ENCODE measurements at regions not wholly inside any gene's neighbourhood (a gene's known extent, or its start where the extent isn't known, plus 50 kb on each side); places are given as distances from the start of the nearest gene placed in this dataset.
"Not testable (repeated sequence)": the region's sequence is repeated elsewhere in the genome, so short reads cannot be mapped to it uniquely, and the experiment has no call there.

DNA sequence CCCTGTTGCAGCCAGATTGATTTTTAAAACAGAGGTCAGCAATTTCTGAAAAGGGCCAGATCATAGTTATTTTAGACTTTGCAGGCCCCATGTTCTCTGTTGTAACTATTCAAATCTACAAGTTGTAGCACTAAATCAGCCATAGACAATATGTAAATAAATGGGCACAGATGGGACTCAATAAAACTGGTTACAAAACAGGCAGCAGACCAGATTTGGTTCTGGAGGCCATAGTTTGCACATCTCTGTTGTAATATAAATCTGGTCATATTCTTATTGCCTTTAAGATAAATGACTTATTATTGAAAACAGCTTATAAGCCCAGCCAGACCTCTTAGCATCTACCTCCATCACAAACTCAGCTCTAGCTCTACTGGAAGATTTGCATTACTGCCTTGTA, 114.0 kb upstream of the ARG1 start:
- H3K27ac ChIP-seq = no peak overlapping the region
- no peak for DNase-seq (ENCODE audit: low read depth in 1 of 2, low spot score in 2 of 2)
- H3K27me3 ChIP-seq (replicated peaks) = peaks cover 3% of the 10 kb centered on the region; the same call in 1 of the 2 replicates
- H3K36me3 ChIP-seq = no peaks in the 10 kb centered on the region
- H3K4me3 ChIP-seq = no peak overlapping the region
- no peaks in the 10 kb centered on the region for H3K4me1 ChIP-seq (replicated peaks)
- H3K9me3 ChIP-seq (replicated peaks) = no peaks in the 10 kb centered on the region

DNA sequence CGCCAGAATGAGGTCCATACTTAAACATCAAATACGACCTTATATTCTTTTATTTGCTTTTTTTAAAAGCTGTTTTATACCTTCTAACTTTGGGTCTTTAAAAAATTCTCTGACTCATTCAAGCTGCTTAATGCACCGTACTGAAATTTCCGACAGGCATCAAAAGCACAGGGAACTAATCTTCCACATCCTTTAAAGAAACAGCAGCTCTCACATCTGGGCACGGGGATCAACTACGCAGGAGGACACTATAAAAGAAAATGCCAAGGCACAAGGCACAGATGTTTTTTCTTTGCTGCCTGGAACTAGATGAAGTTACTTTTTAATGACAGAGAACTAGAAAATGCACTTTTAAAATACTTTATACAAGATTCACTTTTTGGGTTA, 112.4 kb upstream of the ARG1 start:
- H3K9me3 ChIP-seq (replicated peaks) = no peaks in the 10 kb centered on the region
- no peaks in the 10 kb centered on the region for H3K4me1 ChIP-seq (replicated peaks)
- no peak overlapping the region for H3K4me3 ChIP-seq
- no peak for DNase-seq (ENCODE audit: low read depth in 1 of 2, low spot score in 2 of 2)
- no peak overlapping the region for H3K27ac ChIP-seq
- no peaks in the 10 kb centered on the region for H3K36me3 ChIP-seq
- peaks cover 3% of the 10 kb centered on the region; the same call in 1 of the 2 replicates for H3K27me3 ChIP-seq (replicated peaks)

DNA sequence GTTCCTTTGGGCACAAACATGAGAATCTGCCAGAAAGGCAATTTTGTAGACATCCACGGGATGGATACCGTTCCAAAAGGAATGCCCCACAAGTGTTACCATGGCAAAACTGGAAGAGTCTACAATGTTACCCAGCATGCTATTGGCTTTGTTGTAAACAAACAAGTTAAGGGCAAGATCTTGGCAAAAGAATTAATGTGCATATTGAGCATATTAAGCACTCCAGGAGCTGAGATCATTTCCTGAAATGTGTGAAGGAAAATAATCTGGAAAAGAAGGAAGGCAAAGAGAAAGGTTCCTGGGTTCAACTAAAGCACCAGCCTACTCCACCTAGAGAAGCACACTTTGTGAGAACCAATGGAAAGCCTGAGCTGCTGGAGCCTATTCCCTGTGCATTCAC, 103.9 kb upstream of the ARG1 start:
- no peaks in the 10 kb centered on the region for H3K4me1 ChIP-seq (replicated peaks)
- no peak overlapping the region for H3K27ac ChIP-seq
- DNase-seq (ENCODE audit: low read depth in 1 of 2, low spot score in 2 of 2) = no peak
- H3K36me3 ChIP-seq = no peaks in the 10 kb centered on the region
- H3K9me3 ChIP-seq (replicated peaks) = no peaks in the 10 kb centered on the region
- no peak overlapping the region for H3K4me3 ChIP-seq
- peaks cover 4% of the 10 kb centered on the region; the same call in 1 of the 2 replicates for H3K27me3 ChIP-seq (replicated peaks)

DNA sequence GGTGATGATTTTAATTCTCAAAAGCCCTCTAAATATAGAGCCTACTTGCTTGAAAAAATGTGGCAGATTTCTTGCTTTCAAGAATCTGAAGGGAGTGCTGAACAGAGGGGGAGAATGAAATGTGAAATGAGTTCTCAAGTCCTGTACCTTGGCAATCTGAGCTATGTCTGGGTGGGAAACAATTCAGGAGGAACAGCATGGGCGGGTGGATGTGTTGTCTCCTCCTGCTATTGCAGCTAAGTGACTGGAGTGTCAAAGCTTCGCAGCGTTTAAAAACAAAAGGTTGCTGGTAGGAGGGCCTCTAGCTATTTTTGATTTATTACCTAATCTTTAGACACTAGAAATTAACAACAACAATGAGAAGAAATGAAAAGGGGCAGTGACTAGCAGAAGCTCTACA, 102.5 kb upstream of the ARG1 start:
- Histone ChIP-seq H3K9me3 (replicated peaks) (no peaks in the 10 kb centered on the region), H3K36me3 (no peaks in the 10 kb centered on the region), H3K27ac (no peak overlapping the region), H3K27me3 (replicated peaks) (peaks cover 4% of the 10 kb centered on the region; the same call in 1 of the 2 replicates), H3K4me1 (replicated peaks) (no peaks in the 10 kb centered on the region), H3K4me3 (no peak overlapping the region)
- DNase-seq (ENCODE audit: low read depth in 1 of 2, low spot score in 2 of 2) = no peak

- DNase-seq (ENCODE audit: low read depth in 1 of 2, low spot score in 2 of 2) = no peak
- H3K36me3 ChIP-seq = no peaks in the 10 kb centered on the region
- no peaks in the 10 kb centered on the region; the same call in 1 of the 2 replicates for H3K27me3 ChIP-seq (replicated peaks)
Measured at GRCh38 chr6:131471331-131471730, 101.7 kb upstream of the ARG1 start.

DNA sequence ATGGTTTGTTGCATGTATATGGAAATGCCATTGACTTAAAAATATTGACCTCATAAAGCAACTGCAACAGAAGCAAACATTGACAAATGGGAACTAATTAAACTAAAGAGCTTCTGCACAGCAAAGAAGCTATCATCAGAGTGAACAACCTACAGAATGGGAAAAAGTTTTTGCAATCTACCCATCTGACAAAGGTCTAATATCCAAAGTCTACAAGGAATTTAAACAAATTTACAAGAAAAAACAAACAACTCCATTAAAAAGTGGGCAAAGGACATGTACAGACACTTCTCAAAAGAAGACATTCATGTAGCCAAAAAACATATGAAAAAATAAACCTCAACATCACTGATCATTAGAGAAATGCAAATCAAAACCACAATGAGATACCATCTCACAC, 99.7 kb upstream of the ARG1 start:
- DNase-seq (ENCODE audit: low read depth in 1 of 2, low spot score in 2 of 2); H3K4me3 ChIP-seq; H3K27me3 ChIP-seq (replicated peaks); H3K27ac ChIP-seq; H3K9me3 ChIP-seq (replicated peaks); H3K4me1 ChIP-seq (replicated peaks); H3K36me3 ChIP-seq: not testable (repeated sequence)

More at GRCh38 chr6:131471331-131471730, 101.7 kb upstream of the ARG1 start:
- Histone ChIP-seq H3K9me3 (replicated peaks) (no peaks in the 10 kb centered on the region), H3K4me1 (replicated peaks) (no peaks in the 10 kb centered on the region), H3K27ac (no peak overlapping the region), H3K4me3 (no peak overlapping the region)

- Histone ChIP-seq H3K4me3 (no peak overlapping the region), H3K4me1 (replicated peaks) (no peaks in the 10 kb centered on the region), H3K36me3 (no peaks in the 10 kb centered on the region), H3K27me3 (replicated peaks) (no peaks in the 10 kb centered on the region), H3K27ac (no peak overlapping the region), H3K9me3 (replicated peaks) (no peaks in the 10 kb centered on the region)
- no peak for DNase-seq (ENCODE audit: low read depth in 1 of 2, low spot score in 2 of 2)
Measured at GRCh38 chr6:131476362-131476761, 96.7 kb upstream of the ARG1 start.

- not testable (repeated sequence) for H3K27ac ChIP-seq; H3K4me3 ChIP-seq; H3K27me3 ChIP-seq (replicated peaks); H3K4me1 ChIP-seq (replicated peaks); H3K36me3 ChIP-seq; DNase-seq (ENCODE audit: low read depth in 1 of 2, low spot score in 2 of 2); H3K9me3 ChIP-seq (replicated peaks)
Measured at GRCh38 chr6:131478740-131479211, 94.2 kb upstream of the ARG1 start.

- no peaks in the 10 kb centered on the region for H3K27me3 ChIP-seq (replicated peaks)
- H3K4me1 ChIP-seq (replicated peaks) = no peaks in the 10 kb centered on the region
- no peaks in the 10 kb centered on the region for H3K9me3 ChIP-seq (replicated peaks)
- H3K36me3 ChIP-seq = no peaks in the 10 kb centered on the region
- no peak for DNase-seq (ENCODE audit: low read depth in 1 of 2, low spot score in 2 of 2)
- no peak overlapping the region for H3K27ac ChIP-seq
- no peak overlapping the region for H3K4me3 ChIP-seq
Measured at GRCh38 chr6:131486608-131487007, 86.4 kb upstream of the ARG1 start.

DNA sequence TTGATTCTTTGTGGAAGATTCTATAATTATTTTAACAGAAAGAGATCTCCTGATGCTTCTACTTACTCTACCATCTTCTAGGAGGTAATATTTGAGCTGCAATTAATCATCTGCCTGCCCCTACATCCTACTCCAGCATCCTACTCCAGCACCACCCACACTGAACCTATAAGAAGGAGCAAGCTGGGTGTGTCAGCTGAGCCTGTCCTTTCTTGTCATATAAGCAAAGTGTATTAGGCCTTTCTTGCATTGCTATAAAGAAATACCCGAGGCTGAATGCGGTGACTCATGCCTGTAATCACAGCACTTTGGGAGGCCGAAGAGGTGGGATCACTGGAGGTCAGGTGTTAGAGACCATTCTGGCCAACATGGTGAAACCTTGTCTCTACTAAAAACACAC, 84.2 kb upstream of the ARG1 start:
- no peaks in the 10 kb centered on the region for H3K4me1 ChIP-seq (replicated peaks)
- H3K27me3 ChIP-seq (replicated peaks) = 0 out of 2 replicates have a peak, but pooled peaks cover 2% of the 10 kb centered on the region
- no peaks in the 10 kb centered on the region for H3K9me3 ChIP-seq (replicated peaks)
- H3K36me3 ChIP-seq = no peaks in the 10 kb centered on the region
- H3K27ac ChIP-seq = no peak overlapping the region
- H3K4me3 ChIP-seq = no peak overlapping the region
- no peak for DNase-seq (ENCODE audit: low read depth in 1 of 2, low spot score in 2 of 2)

- Histone ChIP-seq H3K4me1 (replicated peaks) (no peaks in the 10 kb centered on the region), H3K4me3 (no peak overlapping the region), H3K36me3 (no peaks in the 10 kb centered on the region), H3K27ac (no peak overlapping the region), H3K27me3 (replicated peaks) (0 out of 2 replicates have a peak, but pooled peaks cover 2% of the 10 kb centered on the region), H3K9me3 (replicated peaks) (no peaks in the 10 kb centered on the region)
- no peak for DNase-seq (ENCODE audit: low read depth in 1 of 2, low spot score in 2 of 2)
Measured at GRCh38 chr6:131490441-131490840, 82.6 kb upstream of the ARG1 start.

DNA sequence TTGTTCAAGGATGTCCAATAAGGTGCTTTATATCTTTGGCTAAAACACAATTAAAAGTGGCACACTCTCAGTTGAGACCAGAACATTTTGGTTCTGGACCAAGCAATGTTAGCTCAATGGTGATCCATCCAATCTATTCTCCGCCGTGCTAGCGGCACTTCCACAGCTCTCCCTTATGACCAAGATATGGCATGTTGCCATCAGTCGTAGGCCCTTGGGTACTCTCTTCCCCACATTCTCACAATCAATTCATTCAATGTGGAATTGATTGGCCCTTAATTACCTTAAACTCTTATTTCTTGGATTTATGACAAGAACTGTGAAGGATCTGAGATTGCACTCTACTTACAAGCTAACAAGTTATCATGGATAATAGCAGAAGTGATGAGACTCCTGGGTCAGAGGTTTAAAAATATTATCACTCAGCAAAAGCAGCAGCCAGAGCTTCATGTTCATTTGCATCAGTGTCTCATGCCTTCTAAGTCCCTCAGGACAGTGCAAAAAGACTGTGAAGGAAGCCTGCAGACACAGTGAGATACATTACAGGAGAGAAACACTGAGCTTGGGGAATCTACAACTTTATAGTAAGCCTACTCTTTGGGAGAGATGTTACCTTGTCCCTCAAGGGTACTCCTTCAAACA, 80.0 kb upstream of the ARG1 start:
- no peak for DNase-seq (ENCODE audit: low read depth in 1 of 2, low spot score in 2 of 2)
- Histone ChIP-seq H3K27ac (no peak overlapping the region), H3K4me1 (replicated peaks) (no peaks in the 10 kb centered on the region), H3K9me3 (replicated peaks) (no peaks in the 10 kb centered on the region), H3K4me3 (no peak overlapping the region), H3K36me3 (no peaks in the 10 kb centered on the region), H3K27me3 (replicated peaks) (0 out of 2 replicates have a peak, but pooled peaks cover 2% of the 10 kb centered on the region)

DNA sequence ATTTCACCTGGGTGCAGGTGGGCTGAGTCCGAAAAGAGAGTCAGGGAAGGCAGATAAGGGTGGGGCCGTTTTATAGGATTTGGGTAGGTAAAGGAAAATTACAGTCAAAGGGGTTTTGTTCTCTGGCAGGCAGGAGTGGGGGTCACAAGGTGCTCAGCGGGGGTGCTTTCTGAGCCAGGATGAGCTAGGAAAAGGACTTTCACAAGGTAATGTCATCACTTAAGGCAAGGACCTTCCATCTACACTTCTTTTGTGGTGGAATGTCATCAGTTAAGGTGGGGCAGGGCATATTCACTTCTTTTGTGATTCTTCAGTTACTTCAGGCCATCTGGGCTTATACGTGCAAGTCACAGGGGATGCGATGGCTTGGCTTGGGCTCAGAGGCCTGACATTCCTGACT, 68.6 kb upstream of the ARG1 start:
- H3K4me1 ChIP-seq (replicated peaks); H3K27me3 ChIP-seq (replicated peaks); H3K4me3 ChIP-seq; H3K9me3 ChIP-seq (replicated peaks); DNase-seq (ENCODE audit: low read depth in 1 of 2, low spot score in 2 of 2); H3K36me3 ChIP-seq; H3K27ac ChIP-seq: not testable (repeated sequence)

DNA sequence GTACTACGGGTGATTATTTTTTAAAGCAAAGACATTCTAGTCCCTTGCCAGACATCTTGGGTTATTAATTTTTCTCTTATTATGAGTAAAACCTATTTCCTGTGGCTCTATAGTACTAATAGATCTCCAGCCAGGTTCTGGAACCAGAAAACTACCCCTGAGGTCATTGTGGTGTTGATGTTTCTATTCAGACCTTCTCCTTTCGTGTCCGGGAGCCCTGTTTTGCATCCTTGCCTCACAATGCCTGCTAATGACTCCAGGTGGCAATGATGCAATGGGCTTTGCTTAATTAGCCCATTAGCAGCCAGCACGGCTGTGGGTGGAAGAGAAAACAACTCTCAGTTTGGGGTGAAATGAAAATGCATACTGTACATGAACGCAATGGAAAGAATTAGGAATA, 62.9 kb upstream of the ARG1 start:
- Histone ChIP-seq H3K36me3 (no peaks in the 10 kb centered on the region), H3K27me3 (replicated peaks) (no peaks in the 10 kb centered on the region), H3K27ac (no peak overlapping the region), H3K4me3 (no peak overlapping the region), H3K9me3 (replicated peaks) (no peaks in the 10 kb centered on the region), H3K4me1 (replicated peaks) (no peaks in the 10 kb centered on the region)
- DNase-seq (ENCODE audit: low read depth in 1 of 2, low spot score in 2 of 2) = no peak

GRCh38 chr6:131510591-131510990, 62.4 kb upstream of the ARG1 start:
- H3K9me3 ChIP-seq (replicated peaks) = no peaks in the 10 kb centered on the region; the same call in 1 of the 2 replicates
- no peak overlapping the region for H3K27ac ChIP-seq
- no peak overlapping the region for H3K4me3 ChIP-seq
- no peak for DNase-seq (ENCODE audit: low read depth in 1 of 2, low spot score in 2 of 2)
- no peaks in the 10 kb centered on the region for H3K36me3 ChIP-seq
- no peaks in the 10 kb centered on the region for H3K4me1 ChIP-seq (replicated peaks)
- H3K27me3 ChIP-seq (replicated peaks) = no peaks in the 10 kb centered on the region

All from SJSA1 (cell line).